ENCODE measurements at regions not wholly inside any gene's neighbourhood (a gene's known extent, or its start where the extent isn't known, plus 50 kb on each side); places are given as distances from the start of the nearest gene placed in this dataset.

DNA sequence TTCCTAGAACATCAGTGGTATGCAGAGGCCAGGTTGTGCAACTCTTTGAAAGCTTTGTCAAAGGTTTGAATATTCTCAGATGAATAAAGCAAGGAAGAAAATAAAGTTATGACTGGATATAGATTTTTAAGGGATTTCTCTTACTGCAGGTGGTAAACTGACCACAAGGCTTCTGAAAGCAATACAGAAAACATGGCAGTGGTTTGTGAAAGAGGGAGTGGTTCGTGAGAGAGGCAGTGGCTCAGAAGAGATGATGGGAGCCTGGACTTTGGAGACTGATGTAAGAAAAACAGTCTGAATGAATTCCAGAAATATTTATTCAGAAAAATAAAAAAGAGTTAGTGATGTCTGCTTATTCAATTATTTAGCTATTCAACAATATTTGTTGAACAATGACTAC is 380.4 kb upstream of the CTNND2 start:
- no peak overlapping the region for H3K27ac ChIP-seq (ENCODE audit: low read depth, low read length)
- H3K79me2 ChIP-seq (ENCODE audit: control insufficient read depth in 1 of 2, insufficient read depth in 2 of 2, low read length in 2 of 2), result no peaks in the 10 kb centered on the region
- H3K36me3 ChIP-seq (ENCODE audit: control insufficient read depth in 2 of 4, insufficient read depth in 4 of 4, low read length in 3 of 4), result no peaks in the 10 kb centered on the region
- H3K4me3 ChIP-seq (ENCODE audit: extremely low read depth in 1 of 4, insufficient read depth in 2 of 4, low read depth in 3 of 4, low read length in 4 of 4), result no peak overlapping the region
- TF ChIP-seq KDM5A (IDR thresholded peaks at IDR 0.05; ENCODE audit: low read length) (no peak), BCL11A (IDR thresholded peaks at IDR 0.05; ENCODE audit: low read depth in 2 of 2, low read length in 2 of 2) (no peak), TAF7 (optimal IDR thresholded peaks at IDR 0.05; ENCODE audit: borderline replicate concordance, low read depth, low read length) (no peak), SIRT6 (IDR thresholded peaks at IDR 0.05; ENCODE audit: low read length) (no peak), SRF (IDR thresholded peaks at IDR 0.05; ENCODE audit: low read depth, low read length) (no peak), TAF1 (IDR thresholded peaks at IDR 0.05; ENCODE audit: low read depth, low read length) (no peak), CBX8 (IDR thresholded peaks at IDR 0.05; ENCODE audit: borderline replicate concordance, low read depth, low read length) (no peak)
- H4K5ac ChIP-seq (ENCODE audit: insufficient read length, low read depth, low read length), result no peak overlapping the region
- H4K20me1 ChIP-seq (replicated peaks in 1 of 2; ENCODE audit: control insufficient read depth in 1 of 2, insufficient read depth in 2 of 2, low read length in 2 of 2), result no peaks in the 10 kb centered on the region
- no peaks in the 10 kb centered on the region for H3K27me3 ChIP-seq (replicated peaks in 1 of 4; ENCODE audit: control insufficient read depth in 3 of 4, extremely low read depth in 1 of 4, insufficient read depth in 3 of 4, low read length in 3 of 4)
- no peak overlapping the region for H2BK5ac ChIP-seq (ENCODE audit: low read depth, low read length)
- H3K4me2 ChIP-seq (ENCODE audit: insufficient read depth in 1 of 2, low read depth in 2 of 2, low read length in 2 of 2), result no peak overlapping the region
- H4K8ac ChIP-seq (ENCODE audit: extremely low read depth, insufficient read depth, low read length), result no peak overlapping the region
- no peaks in the 10 kb centered on the region for H3K23me2 ChIP-seq (ENCODE audit: low read depth, low read length)
- H2BK15ac ChIP-seq (ENCODE audit: low read length), result no peak overlapping the region
- no peak overlapping the region for H2BK12ac ChIP-seq (ENCODE audit: low read depth, low read length)
- H3K9me3 ChIP-seq (ENCODE audit: insufficient read depth in 2 of 2, low read depth in 1 of 2, low read length in 1 of 2), result 0 out of 4 replicates have a peak, but pooled peaks cover 0 to 3% of the 10 kb centered on the region in 2 experiments
- no peak overlapping the region for H3K18ac ChIP-seq (ENCODE audit: extremely low read depth, low read length)
- H4K91ac ChIP-seq (replicated peaks; ENCODE audit: insufficient read length, low read length), result no peak overlapping the region
- H3K56ac ChIP-seq (replicated peaks; ENCODE audit: insufficient read length, low read depth, low read length), result no peak overlapping the region
- H2AK5ac ChIP-seq (ENCODE audit: low read depth, low read length), result no peak overlapping the region
- no peak overlapping the region for H2BK120ac ChIP-seq (replicated peaks; ENCODE audit: low read depth, low read length)
- H2BK20ac ChIP-seq (ENCODE audit: low read length), result no peak overlapping the region
- POLR2A ChIA-PET (ENCODE audit: partially characterized antibody), result no interaction called here
- WGBS, 2 experiments (ENCODE audit: extremely low coverage in 1 of 2, insufficient coverage in 1 of 2, insufficient read length in 1 of 2, insufficient replicate concordance in 2 of 2, low coverage in 1 of 2, low lambda C conversion rate in 2 of 2, missing lambda C conversion rate in 1 of 2), result 86% methylated on average over 1 of the region's 1 CpG; no CpG with 5 or more reads in 1 of the 2 experiments
- no peak overlapping the region for H3K14ac ChIP-seq (ENCODE audit: insufficient read length)
- no peak overlapping the region for H3K4ac ChIP-seq (replicated peaks; ENCODE audit: insufficient read length, low read depth, low read length)
- H2AFZ ChIP-seq (ENCODE audit: low read length), result no peak overlapping the region
- no peaks in the 10 kb centered on the region for H3K4me1 ChIP-seq (replicated peaks in 1 of 4; ENCODE audit: control insufficient read depth in 3 of 4, insufficient read depth in 4 of 4, low read length in 3 of 4)
- CTCF ChIA-PET (ENCODE audit: partially characterized antibody), result no interaction called here
- H3K9ac ChIP-seq (replicated peaks in 1 of 4; ENCODE audit: extremely low read depth in 1 of 4, low read depth in 3 of 4, low read length in 3 of 4), result no peak overlapping the region
- H3K23ac ChIP-seq (ENCODE audit: insufficient read length), result no peak overlapping the region
- H3K79me1 ChIP-seq (ENCODE audit: low read depth, low read length), result no peaks in the 10 kb centered on the region
- DNase-seq (ENCODE audit: low read depth in 1 of 2, low spot score in 2 of 2), result no peak
- no peak for FAIRE-seq

Measured in H1 (cell line).